PC-3 (cell line): ENCODE measurements at regions not wholly inside any gene's neighbourhood (a gene's known extent, or its start where the extent isn't known, plus 50 kb on each side); places are given as distances from the start of the nearest gene placed in this dataset.
A peak's percentile ranks its signal among the peaks of the same experiment; 100 is the strongest.

ENCODE experiments used
- ATAC-seq: fragments of 200-7000 bp; cut with Tn5 transposase; 2 replicates; pipeline ENCODE4 v1.9.1; 2020; ENCODE audit warnings: mild to moderate bottlenecking, moderate library complexity
- BruUV-seq: library from RNA; stranded (reverse); fragments of 400-500 nt; replicated peaks from 2 replicates; lab custom pipeline; 2021; lab: Mats Ljungman, UMichigan
- CTCF ChIA-PET: fragments of 300-600 bp; sonication (Branson Sonifier 250); formaldehyde crosslinking; loops from one replicate; lab custom pipeline; 2022; ENCODE audit warnings: antibody characterized with exemption; lab: Charles Lee
- POLR2A ChIA-PET: fragments of 300-600 bp; sonication (Branson Sonifier 250); formaldehyde crosslinking; loops from one replicate; lab custom pipeline; 2022; ENCODE audit warnings: antibody characterized with exemption; ENCODE audit not compliant: unreplicated experiment; lab: Charles Lee
- DNase-seq: peaks from one replicate; pipeline ENCODE4 v3.0.0-alpha.2; 2015
- H2AFZ ChIP-seq: fragments of 300-600 bp; sonication (generic); 2 replicates; pipeline ENCODE4 v1.6.0; 2016; ENCODE audit warnings: antibody characterized with exemption, low read length
- H3F3A ChIP-seq: fragments of 300-600 bp; sonication (generic); one replicate; pipeline ENCODE4 v1.6.0; 2017; ENCODE audit warnings: antibody characterized with exemption, low read length, control low read depth, mild to moderate bottlenecking; ENCODE audit not compliant: unreplicated experiment
- H3K27ac ChIP-seq: fragments of 300-600 bp; sonication (generic); 2 replicates; pipeline ENCODE4 v1.5.1; 2016; ENCODE audit warnings: mild to moderate bottlenecking, low read length
- H3K27me3 ChIP-seq: fragments of 300-600 bp; sonication (generic); 2 replicates; pipeline ENCODE4 v1.6.1; 2016; ENCODE audit warnings: low read length, mixed read lengths
- H3K36me3 ChIP-seq: fragments of 300-600 bp; sonication (generic); 2 replicates; pipeline ENCODE4 v1.6.1; 2016; ENCODE audit warnings: low read depth, mixed run types, low read length, mixed read lengths
- H3K4me1 ChIP-seq: fragments of 300-600 bp; sonication (generic); 2 replicates; pipeline ENCODE4 v1.5.1; 2016; ENCODE audit warnings: low read length; ENCODE audit not compliant: insufficient read depth
- H3K4me2 ChIP-seq: fragments of 300-600 bp; sonication (generic); 2 replicates; pipeline ENCODE4 v1.6.0; 2016; ENCODE audit warnings: low read length
- H3K4me3 ChIP-seq: fragments of 300-600 bp; sonication (generic); 2 replicates; pipeline ENCODE4 v1.5.1; 2016; ENCODE audit warnings: mild to moderate bottlenecking, low read length, mixed read lengths
- H3K79me2 ChIP-seq: fragments of 300-600 bp; sonication (generic); 2 replicates; pipeline ENCODE4 v1.6.1; 2017; ENCODE audit warnings: low read length, mixed read lengths
- H3K9ac ChIP-seq: fragments of 300-600 bp; sonication (generic); 2 replicates; pipeline ENCODE4 v1.6.0; 2016; ENCODE audit warnings: mild to moderate bottlenecking, low read length
- H3K9me2 ChIP-seq: fragments of 300-600 bp; sonication (generic); replicated peaks from 2 replicates; pipeline ENCODE4 v1.6.1; 2016; ENCODE audit warnings: mixed run types, low read length, mixed read lengths
- H3K9me3 ChIP-seq: fragments of 300-600 bp; sonication (generic); 2 replicates; pipeline ENCODE4 v1.6.1; 2016; ENCODE audit warnings: low read length, mixed read lengths
- H4K20me1 ChIP-seq: fragments of 300-600 bp; sonication (generic); 2 replicates; pipeline ENCODE4 v1.6.1; 2016; ENCODE audit warnings: low read length, mixed read lengths
- EZH2 ChIP-seq: fragments of 300-600 bp; sonication (generic); IDR thresholded peaks from one replicate; pipeline ENCODE4 v1.6.1; 2017; ENCODE audit warnings: antibody characterized with exemption, mild to moderate bottlenecking, low read length; ENCODE audit not compliant: unreplicated experiment
- EZH2phosphoT487 ChIP-seq: fragments of 300-600 bp; sonication (generic); IDR thresholded peaks from 2 replicates; pipeline ENCODE4 v1.6.1; 2018; ENCODE audit warnings: mild to moderate bottlenecking, antibody characterized with exemption, low read length, borderline replicate concordance
- intact Hi-C: fragments of 100-400 bp; cut with micrococcal nuclease; formaldehyde crosslinking; loops from 2 replicates; pipeline ENCODE4 v1.9.0; 2023
- TF ChIP-seq, protein P1 (sequence below): fragments of 300-600 bp; sonication (generic); conservative IDR thresholded peaks from 2 replicates; pipeline ENCODE4 v1.5.1; 2017; ENCODE audit warnings: antibody characterized with exemption, low read depth, mild to moderate bottlenecking, low read length

DNA sequence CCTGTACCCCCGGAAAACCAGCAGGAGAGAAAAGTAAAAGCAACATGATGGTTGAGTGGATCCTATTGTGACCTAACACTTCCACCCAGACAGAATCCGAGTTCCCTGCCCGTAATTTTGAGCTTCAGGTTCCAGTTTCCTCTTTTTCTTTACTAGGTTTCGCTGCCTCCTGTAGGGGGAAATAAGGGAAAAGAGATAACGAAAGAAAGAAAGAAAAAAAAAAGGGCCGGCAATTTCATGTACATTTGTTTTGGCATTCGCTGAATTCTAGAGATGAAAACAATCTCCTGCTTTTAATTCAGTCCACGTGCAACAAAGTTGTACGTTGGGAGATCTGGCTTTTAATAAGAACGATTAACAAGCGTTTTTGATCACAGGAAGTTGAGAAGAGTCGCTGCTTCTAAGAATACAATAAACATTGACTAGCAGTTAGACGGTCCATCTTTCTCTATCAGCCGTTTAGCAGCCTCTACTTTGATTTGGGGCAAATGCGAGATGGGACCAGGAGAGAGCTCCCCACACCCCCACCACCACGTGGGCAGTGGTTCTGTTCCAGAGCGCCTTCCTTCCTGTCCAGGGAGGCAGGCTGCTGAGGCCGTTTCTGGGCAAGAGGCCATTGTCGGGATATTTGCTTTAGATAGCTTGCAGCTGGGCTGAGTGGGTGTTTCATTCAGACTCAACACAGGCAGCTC, 155.9 kb upstream of the RUNX1 start:
- POLR2A ChIA-PET = interaction anchor here (0.6 kb wide), 1 partner anchor 157 kb away, joined by 4 read pairs; no protein-coding TSS in a partner anchor

DNA sequence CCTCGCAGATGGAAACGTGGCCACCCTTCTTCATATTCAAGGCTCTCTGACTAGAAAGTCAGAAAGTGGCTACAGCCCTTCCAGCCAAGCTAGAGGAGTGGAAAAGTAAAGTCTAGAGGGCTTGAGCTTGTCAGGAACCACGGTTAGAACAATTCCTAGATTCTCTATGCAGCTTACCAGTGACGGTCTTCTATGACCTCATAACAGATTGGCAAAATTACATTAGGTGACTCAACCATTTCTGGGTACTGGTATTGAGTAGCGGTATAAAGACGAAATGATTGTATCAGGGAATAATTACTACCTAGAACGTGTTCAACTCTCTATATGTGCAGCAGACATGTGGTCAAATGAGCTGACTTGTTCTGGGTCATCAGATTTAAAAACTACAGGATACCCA, 155.0 kb upstream of the RUNX1 start:
- H3K9ac ChIP-seq = 0 out of 2 replicates have a peak overlapping the region, but pooled peaks have one; percentile 26
- no TSS peak for BruUV-seq
- no peaks in the 10 kb centered on the region for H3K9me3 ChIP-seq
- H3K4me1 ChIP-seq = peaks cover 35% of the 10 kb centered on the region
- no peak overlapping the region for H3K4me2 ChIP-seq
- H3K36me3 ChIP-seq = no peaks in the 10 kb centered on the region
- no peaks in the 10 kb centered on the region for H3K9me2 ChIP-seq
- no peaks in the 10 kb centered on the region for H3K79me2 ChIP-seq
- H3K27ac ChIP-seq = peak overlapping the region; percentile 69
- intact Hi-C loops = loop anchor here (5.0 kb wide), 1 partner anchor 302 kb away; no protein-coding TSS in a partner anchor
- no peak for DNase-seq
- TF ChIP-seq EZH2phosphoT487 (no peak), EZH2 (no peak)
- TF ChIP-seq, protein P1, sequence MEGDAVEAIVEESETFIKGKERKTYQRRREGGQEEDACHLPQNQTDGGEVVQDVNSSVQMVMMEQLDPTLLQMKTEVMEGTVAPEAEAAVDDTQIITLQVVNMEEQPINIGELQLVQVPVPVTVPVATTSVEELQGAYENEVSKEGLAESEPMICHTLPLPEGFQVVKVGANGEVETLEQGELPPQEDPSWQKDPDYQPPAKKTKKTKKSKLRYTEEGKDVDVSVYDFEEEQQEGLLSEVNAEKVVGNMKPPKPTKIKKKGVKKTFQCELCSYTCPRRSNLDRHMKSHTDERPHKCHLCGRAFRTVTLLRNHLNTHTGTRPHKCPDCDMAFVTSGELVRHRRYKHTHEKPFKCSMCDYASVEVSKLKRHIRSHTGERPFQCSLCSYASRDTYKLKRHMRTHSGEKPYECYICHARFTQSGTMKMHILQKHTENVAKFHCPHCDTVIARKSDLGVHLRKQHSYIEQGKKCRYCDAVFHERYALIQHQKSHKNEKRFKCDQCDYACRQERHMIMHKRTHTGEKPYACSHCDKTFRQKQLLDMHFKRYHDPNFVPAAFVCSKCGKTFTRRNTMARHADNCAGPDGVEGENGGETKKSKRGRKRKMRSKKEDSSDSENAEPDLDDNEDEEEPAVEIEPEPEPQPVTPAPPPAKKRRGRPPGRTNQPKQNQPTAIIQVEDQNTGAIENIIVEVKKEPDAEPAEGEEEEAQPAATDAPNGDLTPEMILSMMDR = no peak
- no peak overlapping the region for H3K4me3 ChIP-seq
- H3K27me3 ChIP-seq = no peaks in the 10 kb centered on the region
- no peak for ATAC-seq
- no peaks in the 10 kb centered on the region for H4K20me1 ChIP-seq
- H2AFZ ChIP-seq = no peak overlapping the region
- ChIA-PET CTCF (no interaction called here), POLR2A (no interaction called here)
- H3F3A ChIP-seq = no peaks in the 10 kb centered on the region

More for the DNA sequence above, 155.9 kb upstream of the RUNX1 start:
- no peak for DNase-seq
- H3K4me1 ChIP-seq = peaks cover 28% of the 10 kb centered on the region
- no peak overlapping the region for H3K4me2 ChIP-seq
- intact Hi-C loops = loop anchor here (5.0 kb wide), 1 partner anchor 303 kb away; no protein-coding TSS in a partner anchor
- H3K27me3 ChIP-seq = no peaks in the 10 kb centered on the region
- TF ChIP-seq EZH2phosphoT487 (no peak), EZH2 (no peak)
- no peak overlapping the region for H3K4me3 ChIP-seq
- no peaks in the 10 kb centered on the region for H3K36me3 ChIP-seq
- no peak for ATAC-seq
- no TSS peak for BruUV-seq
- H3K9ac ChIP-seq = no peak overlapping the region
- no peaks in the 10 kb centered on the region for H3K9me2 ChIP-seq
- H3F3A ChIP-seq = no peaks in the 10 kb centered on the region
- CTCF ChIA-PET = no interaction called here
- H3K79me2 ChIP-seq = no peaks in the 10 kb centered on the region
- no peak overlapping the region for H2AFZ ChIP-seq
- no peaks in the 10 kb centered on the region for H3K9me3 ChIP-seq
- no peak overlapping the region for H3K27ac ChIP-seq
- no peaks in the 10 kb centered on the region for H4K20me1 ChIP-seq

DNA sequence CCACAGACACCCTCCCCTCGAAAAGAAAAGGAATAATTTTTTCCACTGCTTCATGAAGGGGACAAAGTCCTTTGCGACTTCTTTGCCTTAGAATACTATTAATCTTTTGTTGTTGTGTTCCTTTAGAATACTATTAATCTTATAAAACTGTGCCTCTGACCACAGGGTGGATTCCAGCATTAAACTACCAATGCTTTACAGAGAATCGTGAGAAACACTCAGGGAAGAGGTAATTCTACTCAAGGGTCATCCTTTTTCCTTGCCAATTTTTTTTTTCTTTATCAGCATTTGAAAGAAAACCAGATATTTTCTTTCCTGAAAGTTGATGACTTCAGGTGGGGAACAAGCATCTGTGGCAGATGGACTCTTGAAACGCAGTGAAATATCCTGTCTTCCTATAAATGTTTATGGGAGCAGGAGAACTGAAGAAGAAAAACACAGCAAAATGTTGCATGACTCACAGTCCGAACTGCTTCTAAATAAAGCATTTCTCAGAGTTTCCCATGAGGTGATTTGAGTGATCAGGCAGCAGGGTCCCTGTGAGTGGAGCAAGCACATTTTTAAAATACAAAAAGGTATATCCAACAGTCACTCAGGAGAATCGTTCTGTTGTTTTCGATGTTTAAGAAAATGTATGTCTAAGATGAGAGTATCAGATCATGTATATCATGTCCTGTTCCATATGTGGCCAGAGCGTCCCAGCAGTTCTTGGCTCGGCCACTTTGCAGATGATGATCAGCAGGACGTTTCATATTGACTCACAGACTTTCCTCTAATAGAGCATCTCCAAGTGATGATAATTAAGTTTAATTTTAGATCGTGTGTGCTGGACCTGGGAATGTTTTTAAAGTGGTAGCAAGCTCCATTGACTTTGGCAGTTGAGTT, 154.2 kb upstream of the RUNX1 start:
- Histone ChIP-seq H3K9me3 (no peaks in the 10 kb centered on the region), H3K27me3 (no peaks in the 10 kb centered on the region), H3K4me3 (no peak overlapping the region), H3K79me2 (no peaks in the 10 kb centered on the region), H3K4me1 (peaks cover 43% of the 10 kb centered on the region), H3K36me3 (no peaks in the 10 kb centered on the region), H2AFZ (no peak overlapping the region), H3K4me2 (peak overlapping the region; percentile 18), H3K9me2 (no peaks in the 10 kb centered on the region), H3K9ac (peak overlapping the region; percentile 26), H4K20me1 (no peaks in the 10 kb centered on the region), H3K27ac (peak overlapping the region; percentile 69), H3F3A (peaks cover 4% of the 10 kb centered on the region)
- TF ChIP-seq EZH2phosphoT487 (no peak), EZH2 (no peak)
- TF ChIP-seq, protein P1 = no peak
- ATAC-seq (peak; percentile 52), DNase-seq (peak; percentile 43)
- ChIA-PET CTCF (interaction anchor here (0.6 kb wide), 1 partner anchor 98 kb away, joined by 4 read pairs; no protein-coding TSS in a partner anchor), POLR2A (interaction anchor here (0.5 kb wide), 1 partner anchor 53 kb away, joined by 3 read pairs; no protein-coding TSS in a partner anchor)
- no TSS peak for BruUV-seq
- intact Hi-C loops = loop anchor here (2.0 to 5.0 kb wide), 2 partner anchors 13 to 301 kb away; no protein-coding TSS in a partner anchor
